A549 (cell line): ENCODE measurements at regions not wholly inside any gene's neighbourhood (a gene's known extent, or its start where the extent isn't known, plus 50 kb on each side); places are given as distances from the start of the nearest gene placed in this dataset.

Experiments used
- BHLHE40 ChIP-seq: IDR thresholded peaks from 2 replicates; pipeline ENCODE4 v1.6.1; 2012; ENCODE audit warnings: low read depth, low read length, inconsistent platforms
- CTCF ChIP-seq: fragments of >200 bp; sonication (Bioruptor Twin); formaldehyde crosslinking; IDR thresholded peaks from 3 replicates; pipeline ENCODE4 v1.5.1; 2016
- KDM1A ChIP-seq: fragments of 200-600 bp; sonication (generic); IDR thresholded peaks from 2 replicates; pipeline ENCODE4 v1.6.1; 2016; ENCODE audit warnings: low read depth, mild to moderate bottlenecking
- RAD21 ChIP-seq, 2 experiments: fragments of >200 bp in 1 of 2; sonication (Bioruptor Twin) in 1 of 2; formaldehyde crosslinking in 1 of 2; IDR thresholded peaks in 1 of 2; conservative IDR thresholded peaks in 1 of 2; 2 replicates in 1 of 2; 3 replicates in 1 of 2; pipeline ENCODE4 v1.6.1; 2012 to 2018; ENCODE audit warnings: inconsistent platforms in 1 of 2
- USF2 ChIP-seq: fragments of 450-650 bp; IDR thresholded peaks from 2 replicates; pipeline ENCODE4 v1.6.1; 2014; ENCODE audit warnings: antibody characterized with exemption

DNA sequence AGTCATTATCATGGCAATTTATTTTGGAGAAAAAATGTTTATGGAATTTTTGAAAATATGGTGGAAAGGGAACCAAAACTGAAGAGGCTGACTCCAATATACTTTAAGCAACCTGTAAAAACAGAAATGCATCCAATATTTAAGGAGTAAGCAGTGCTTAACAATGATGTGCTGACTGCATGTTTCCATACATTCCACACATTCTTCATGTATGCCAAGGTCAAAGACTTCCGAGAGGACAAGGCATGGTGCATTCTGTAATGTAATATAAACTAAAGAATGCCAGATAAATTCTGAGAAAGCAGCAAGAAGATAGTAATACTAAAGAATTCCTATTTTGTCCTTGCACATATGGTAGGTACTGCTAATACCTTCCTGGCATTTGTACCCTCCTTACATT lies 2015.9 kb upstream of the CDH9 start:
- TF ChIP-seq CTCF (no peak), BHLHE40 (no peak), RAD21 (conservative IDR thresholded peaks at IDR 0.05 in 1 of 2, IDR thresholded peaks at IDR 0.05 in 1 of 2) (no peak), KDM1A (no peak), USF2 (no peak)
